RWPE1 (cell line): ENCODE measurements at regions not wholly inside any gene's neighbourhood (a gene's known extent, or its start where the extent isn't known, plus 50 kb on each side); places are given as distances from the start of the nearest gene placed in this dataset.
"Not testable (repeated sequence)": the region's sequence is repeated elsewhere in the genome, so short reads cannot be mapped to it uniquely, and the experiment has no call there.

Source experiments
- CTCF ChIA-PET: fragments of 350-600 bp; sonication (Branson Sonifier 250); formaldehyde crosslinking; extraction: SDS; loops from one replicate; lab custom pipeline; 2021; lab: Yijun Ruan, JAX
- POLR2A ChIA-PET: fragments of 400-600 bp; formaldehyde crosslinking; extraction: SDS; loops from one replicate; lab custom pipeline; 2020; ENCODE audit warnings: antibody characterized with exemption; ENCODE audit not compliant: low non-redundant PET; lab: Yijun Ruan, JAX
- DNase-seq: peaks from one replicate; pipeline ENCODE4 v3.0.0; 2012; ENCODE audit warnings: low spot score
- H3K27ac ChIP-seq: fragments of 450-650 bp; 2 replicates; pipeline ENCODE4 v1.5.1; 2017
- CTCF ChIP-seq: fragments of 450-650 bp; conservative IDR thresholded peaks from 2 replicates; pipeline ENCODE4 v1.5.1; 2017; ENCODE audit warnings: low read depth, mild to moderate bottlenecking

- no peak overlapping the region for H3K27ac ChIP-seq
- ChIA-PET POLR2A (no interaction called here), CTCF (no interaction called here)
- TF ChIP-seq CTCF: no peak
- DNase-seq: no peak
Observed at GRCh38 chrX:109879991-109880390, 122.9 kb upstream of the TMEM164 start.

DNA sequence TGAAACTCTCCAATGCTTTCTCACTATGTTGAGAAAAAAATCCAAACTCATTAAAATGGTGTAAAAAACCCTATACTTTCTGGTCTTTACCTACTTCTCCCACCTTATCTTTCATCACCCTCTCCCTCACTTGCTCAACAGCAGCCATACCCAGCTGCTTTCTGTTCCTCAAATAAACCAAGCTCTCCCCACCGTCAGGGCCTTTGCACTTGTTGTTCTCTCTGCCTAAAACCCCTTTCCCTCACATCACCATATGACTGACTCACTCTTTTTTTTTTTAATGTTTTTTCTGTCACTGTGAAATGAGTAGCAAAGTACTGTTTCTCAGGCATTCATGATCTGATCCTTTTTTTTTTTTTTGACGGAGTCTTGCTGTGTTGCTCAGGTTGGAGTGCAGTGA is 122.3 kb upstream of the TMEM164 start:
- TF ChIP-seq CTCF: no peak
- ChIA-PET POLR2A (no interaction called here), CTCF (interaction anchor here (0.6 kb wide), 1 partner anchor 82 kb away, joined by 3 read pairs; no protein-coding TSS in a partner anchor)
- no peak for DNase-seq
- no peak overlapping the region for H3K27ac ChIP-seq

DNA sequence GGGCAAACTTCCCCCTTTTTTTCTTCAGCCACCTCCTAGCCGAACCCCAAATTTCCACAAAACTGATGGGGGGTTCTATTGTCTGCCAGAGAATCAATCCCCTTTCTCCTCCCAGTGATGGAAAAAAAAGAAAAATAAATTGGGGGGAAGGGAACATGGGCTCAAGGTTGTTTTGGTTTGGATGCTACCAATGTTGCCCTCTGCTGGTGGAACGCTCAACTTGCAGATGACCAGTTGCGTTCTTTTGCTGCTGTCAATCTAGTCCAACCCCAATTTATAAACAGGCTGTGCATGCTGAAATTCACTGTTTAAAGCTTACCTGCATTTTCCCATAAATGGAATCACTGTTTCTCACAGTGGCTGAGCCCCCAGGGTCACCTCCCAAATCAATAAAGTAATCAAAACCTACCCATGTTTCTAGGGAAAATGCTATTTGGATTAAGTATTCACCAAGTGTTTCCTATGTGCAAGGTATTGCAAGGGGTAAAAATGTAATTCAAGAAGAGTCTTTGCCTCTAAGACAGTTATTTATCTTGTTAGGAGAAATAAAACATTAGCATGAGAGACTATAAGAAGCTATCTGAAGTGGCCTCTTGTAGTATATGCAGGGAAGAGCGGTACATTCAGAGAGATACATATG is 116.7 kb upstream of the TMEM164 start:
- peak; percentile 46 for DNase-seq
- ChIA-PET POLR2A (no interaction called here), CTCF (interaction anchor here (0.6 to 1.0 kb wide), 2 partner anchors 113 to 173 kb away, joined by 4 read pairs; no protein-coding TSS in a partner anchor)
- no peak overlapping the region for H3K27ac ChIP-seq
- peak; percentile 72 for TF ChIP-seq CTCF

- POLR2A ChIA-PET: no interaction called here
- peak; percentile 21; the same call in 1 of the 2 replicates for TF ChIP-seq CTCF
- DNase-seq: no peak
- H3K27ac ChIP-seq: no peak overlapping the region
- CTCF ChIA-PET: interaction anchor here (0.9 kb wide), 1 partner anchor 177 kb away, joined by 5 read pairs; no protein-coding TSS in a partner anchor
Observed at GRCh38 chrX:109889289-109890006, 113.5 kb upstream of the TMEM164 start.

GRCh38 chrX:109890300-109890699 is 112.6 kb upstream of the TMEM164 start:
- no peak overlapping the region for H3K27ac ChIP-seq
- ChIA-PET CTCF (interaction anchor here (0.6 to 1.4 kb wide), 8 partner anchors 8 to 290 kb away, joined by 3 to 11 read pairs (median 4); no protein-coding TSS in a partner anchor), POLR2A (no interaction called here)
- no peak for TF ChIP-seq CTCF
- no peak for DNase-seq

- DNase-seq: peak; percentile 41
- no peak overlapping the region for H3K27ac ChIP-seq
- ChIA-PET CTCF (interaction anchor here (0.6 to 1.4 kb wide), 9 partner anchors 9 to 669 kb away, joined by 3 to 11 read pairs (median 4); no protein-coding TSS in a partner anchor), POLR2A (no interaction called here)
- peak; percentile 75 for TF ChIP-seq CTCF
Observed at GRCh38 chrX:109890910-109891502, 111.9 kb upstream of the TMEM164 start.

DNA sequence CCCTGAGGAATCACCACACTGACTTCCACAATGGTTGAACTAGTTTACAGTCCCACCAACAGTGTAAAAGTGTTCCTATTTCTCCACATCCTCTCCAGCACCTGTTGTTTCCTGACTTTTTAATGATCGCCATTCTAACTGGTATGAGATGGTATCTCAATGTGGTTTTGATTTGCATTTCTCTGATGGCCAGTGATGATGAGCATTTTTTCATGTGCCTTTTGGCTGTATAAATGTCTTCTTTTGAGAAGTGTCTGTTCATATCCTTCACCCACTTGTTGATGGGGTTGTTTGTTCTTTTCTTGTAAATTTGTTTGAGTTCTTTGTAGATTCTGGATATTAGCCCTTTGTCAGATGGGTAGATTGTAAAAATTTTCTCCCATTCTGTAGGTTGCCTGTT is 106.9 kb upstream of the TMEM164 start:
- H3K27ac ChIP-seq, CTCF ChIA-PET, POLR2A ChIA-PET, DNase-seq: not testable (repeated sequence)
